GM10266 (cell line): ENCODE measurements at regions not wholly inside any gene's neighbourhood (a gene's known extent, or its start where the extent isn't known, plus 50 kb on each side); places are given as distances from the start of the nearest gene placed in this dataset.

Experiments used
- DNase-seq: peaks from one replicate; pipeline ENCODE4 v3.0.0; 2012; ENCODE audit errors: extremely low spot score
- TF ChIP-seq, protein P1 (sequence below): IDR thresholded peaks from 2 replicates; pipeline ENCODE4 v1.5.1; 2012; ENCODE audit warnings: mild to moderate bottlenecking, low read depth; ENCODE audit not compliant: control insufficient read depth, insufficient read depth; ENCODE audit errors: missing control alignments

DNA sequence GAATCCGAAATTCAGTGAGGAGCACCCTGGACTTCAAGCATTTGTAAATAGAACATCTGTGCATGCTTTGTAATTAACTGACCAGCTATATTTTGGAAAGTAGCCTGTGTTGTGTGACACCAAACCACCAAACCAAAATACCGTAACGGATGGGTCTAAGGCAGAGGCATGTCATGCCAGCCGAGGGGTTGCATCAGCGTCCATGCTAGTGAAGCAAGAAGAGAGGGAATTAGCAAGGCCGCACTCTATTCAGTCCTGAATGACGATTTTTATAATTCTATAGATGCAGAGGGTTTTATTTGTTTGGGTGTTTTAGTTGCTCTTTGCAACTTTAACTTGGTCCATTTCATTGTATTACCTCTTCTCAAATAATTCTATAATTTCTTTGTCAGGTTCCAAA lies 116.8 kb upstream of the SMYD2 start:
- TF ChIP-seq, protein P1, sequence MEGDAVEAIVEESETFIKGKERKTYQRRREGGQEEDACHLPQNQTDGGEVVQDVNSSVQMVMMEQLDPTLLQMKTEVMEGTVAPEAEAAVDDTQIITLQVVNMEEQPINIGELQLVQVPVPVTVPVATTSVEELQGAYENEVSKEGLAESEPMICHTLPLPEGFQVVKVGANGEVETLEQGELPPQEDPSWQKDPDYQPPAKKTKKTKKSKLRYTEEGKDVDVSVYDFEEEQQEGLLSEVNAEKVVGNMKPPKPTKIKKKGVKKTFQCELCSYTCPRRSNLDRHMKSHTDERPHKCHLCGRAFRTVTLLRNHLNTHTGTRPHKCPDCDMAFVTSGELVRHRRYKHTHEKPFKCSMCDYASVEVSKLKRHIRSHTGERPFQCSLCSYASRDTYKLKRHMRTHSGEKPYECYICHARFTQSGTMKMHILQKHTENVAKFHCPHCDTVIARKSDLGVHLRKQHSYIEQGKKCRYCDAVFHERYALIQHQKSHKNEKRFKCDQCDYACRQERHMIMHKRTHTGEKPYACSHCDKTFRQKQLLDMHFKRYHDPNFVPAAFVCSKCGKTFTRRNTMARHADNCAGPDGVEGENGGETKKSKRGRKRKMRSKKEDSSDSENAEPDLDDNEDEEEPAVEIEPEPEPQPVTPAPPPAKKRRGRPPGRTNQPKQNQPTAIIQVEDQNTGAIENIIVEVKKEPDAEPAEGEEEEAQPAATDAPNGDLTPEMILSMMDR: no peak
- no peak for DNase-seq

DNA sequence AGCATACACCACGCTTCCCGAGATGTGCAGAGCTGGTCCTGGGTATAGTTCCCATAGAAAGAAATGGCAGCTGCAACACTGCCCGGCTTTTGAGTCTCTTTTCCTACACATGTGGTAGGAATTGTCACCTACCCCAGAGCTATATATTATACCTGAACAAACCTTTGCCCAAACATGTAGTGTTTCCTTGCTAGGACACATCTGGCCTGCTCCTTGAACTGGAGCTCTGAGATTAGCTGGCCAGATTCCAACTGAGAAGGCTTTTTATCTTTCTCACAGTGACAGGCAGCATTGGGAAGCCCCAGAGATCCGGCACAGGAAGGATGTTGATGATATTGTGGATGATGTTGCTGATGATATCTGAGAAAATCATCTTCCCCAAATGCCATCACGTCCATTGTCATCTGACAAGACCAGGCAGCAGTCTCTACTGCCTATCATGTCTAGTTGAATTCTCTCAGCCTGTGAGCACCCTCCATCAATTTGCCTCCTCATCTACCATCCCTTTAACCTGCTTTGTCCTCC lies 115.0 kb upstream of the SMYD2 start:
- TF ChIP-seq, protein P1: no peak

DNA sequence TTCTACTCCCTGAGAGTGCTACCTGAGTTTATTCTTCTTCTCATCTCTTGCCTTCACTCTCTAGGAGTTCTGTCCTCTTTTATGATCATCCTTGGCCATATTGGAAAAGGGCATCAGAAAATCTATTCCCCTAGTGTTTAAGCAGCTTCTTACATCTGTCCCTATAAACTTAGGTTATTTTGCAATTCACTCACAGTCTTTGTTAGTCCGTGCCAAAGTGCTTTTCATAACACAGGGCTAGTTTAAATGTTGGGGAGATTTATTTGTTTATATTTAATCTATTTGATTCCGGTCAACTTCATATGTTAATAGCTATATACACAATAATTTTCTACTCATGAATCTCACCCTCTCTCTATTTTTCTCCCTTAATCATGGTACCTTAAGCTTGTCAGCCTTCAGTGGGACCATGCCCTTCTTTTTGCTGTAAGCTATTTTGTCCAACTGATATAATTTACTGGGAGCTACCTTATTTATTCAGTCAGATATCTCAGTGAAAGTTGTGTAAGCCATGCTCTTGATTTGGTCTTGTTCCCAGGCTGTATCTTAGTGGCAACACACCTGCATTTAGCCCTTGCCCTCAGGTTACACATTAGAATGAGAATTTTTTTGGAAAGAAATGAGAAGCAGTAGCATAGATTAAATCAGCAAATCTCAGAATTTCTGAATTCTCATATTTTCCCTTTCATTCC lies 106.3 kb upstream of the SMYD2 start:
- DNase-seq: no peak
- TF ChIP-seq, protein P1: no peak

More for the DNA sequence above, 115.0 kb upstream of the SMYD2 start:
- DNase-seq: no peak

DNA sequence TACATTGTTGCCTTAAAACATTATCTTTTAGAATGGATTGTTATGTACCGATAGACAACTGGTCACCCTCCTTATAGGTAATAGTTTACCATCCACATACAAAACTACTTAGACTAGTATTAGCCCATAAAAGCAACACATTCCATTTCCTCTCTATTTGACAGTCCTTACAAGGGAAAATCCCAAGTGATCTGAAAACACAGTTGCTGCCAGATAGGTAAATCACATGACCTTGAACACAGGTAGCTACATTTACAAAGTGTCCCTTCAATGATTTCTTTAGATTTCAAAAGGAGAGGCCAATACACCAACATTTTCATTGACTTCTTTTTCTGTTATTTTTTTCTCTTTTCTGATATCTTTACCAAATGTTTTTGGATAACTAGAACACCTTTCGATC lies 102.9 kb upstream of the SMYD2 start:
- no peak for DNase-seq
- TF ChIP-seq, protein P1: no peak

DNA sequence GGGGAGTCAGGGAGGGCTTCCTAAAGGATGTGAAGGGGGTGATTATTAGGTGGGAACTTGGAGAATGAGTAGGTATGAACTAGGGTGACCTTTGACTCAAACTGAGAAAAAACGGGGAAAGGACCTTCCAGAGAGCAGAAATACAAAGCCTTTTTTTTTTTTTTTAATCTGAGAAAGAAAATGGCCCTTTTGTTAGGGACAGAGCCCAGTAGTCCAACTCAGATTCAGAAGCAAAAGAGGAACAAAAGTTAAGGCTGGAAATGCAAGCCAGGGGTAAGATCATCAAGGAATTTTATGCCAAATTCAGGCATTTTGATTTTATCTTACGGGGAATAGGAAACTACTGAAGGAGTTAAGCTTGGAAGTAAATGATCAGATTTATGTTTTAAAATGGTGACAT lies 96.0 kb upstream of the SMYD2 start:
- no peak for DNase-seq
- TF ChIP-seq, protein P1: no peak

DNA sequence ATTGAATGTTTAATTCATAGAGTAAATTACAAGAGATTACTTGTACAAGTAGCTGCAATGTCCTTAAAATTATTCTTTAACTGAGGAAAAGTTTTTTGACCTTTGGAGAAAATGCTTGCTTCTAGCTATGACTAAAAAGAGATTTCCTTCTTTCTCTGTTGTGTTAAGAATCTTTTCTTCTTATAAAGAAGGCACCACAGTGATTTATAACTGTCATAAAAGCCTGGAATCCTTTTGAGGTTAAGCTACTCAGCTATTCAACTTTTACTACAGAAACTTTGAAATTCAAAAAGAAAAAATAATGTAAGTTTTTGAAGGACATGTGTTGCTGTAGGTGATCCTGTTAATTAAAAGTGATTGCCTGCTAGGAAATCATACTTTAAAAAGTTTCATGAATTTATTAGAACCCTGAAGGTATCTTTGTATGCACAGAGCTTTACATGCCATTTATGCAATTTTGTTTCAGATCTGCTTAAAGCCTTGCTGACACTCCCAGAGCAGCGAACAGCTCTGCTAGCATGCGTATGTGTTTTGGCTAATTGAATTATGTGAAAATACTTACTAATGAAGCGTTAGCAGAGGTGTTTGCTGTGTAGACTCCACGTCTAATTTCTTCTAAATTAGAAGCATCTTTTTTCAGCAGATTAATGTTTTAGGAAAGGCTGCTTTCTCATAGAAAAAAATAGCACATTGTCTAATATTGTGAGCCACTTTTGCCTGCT lies 94.7 kb upstream of the SMYD2 start:
- DNase-seq: no peak

More for the DNA sequence above, 94.7 kb upstream of the SMYD2 start:
- TF ChIP-seq, protein P1: no peak
